Embryonic facial prominence (tissue), 1 donor: ENCODE measurements at regions not wholly inside any gene's neighbourhood (a gene's known extent, or its start where the extent isn't known, plus 50 kb on each side); places are given as distances from the start of the nearest gene placed in this dataset.
"Not testable (repeated sequence)": the region's sequence is repeated elsewhere in the genome, so short reads cannot be mapped to it uniquely, and the experiment has no call there.

Experiments used
- DNase-seq: peaks from one replicate; pipeline ENCODE4 v3.0.0-alpha.2; 2016; ENCODE audit errors: extremely low spot score

DNA sequence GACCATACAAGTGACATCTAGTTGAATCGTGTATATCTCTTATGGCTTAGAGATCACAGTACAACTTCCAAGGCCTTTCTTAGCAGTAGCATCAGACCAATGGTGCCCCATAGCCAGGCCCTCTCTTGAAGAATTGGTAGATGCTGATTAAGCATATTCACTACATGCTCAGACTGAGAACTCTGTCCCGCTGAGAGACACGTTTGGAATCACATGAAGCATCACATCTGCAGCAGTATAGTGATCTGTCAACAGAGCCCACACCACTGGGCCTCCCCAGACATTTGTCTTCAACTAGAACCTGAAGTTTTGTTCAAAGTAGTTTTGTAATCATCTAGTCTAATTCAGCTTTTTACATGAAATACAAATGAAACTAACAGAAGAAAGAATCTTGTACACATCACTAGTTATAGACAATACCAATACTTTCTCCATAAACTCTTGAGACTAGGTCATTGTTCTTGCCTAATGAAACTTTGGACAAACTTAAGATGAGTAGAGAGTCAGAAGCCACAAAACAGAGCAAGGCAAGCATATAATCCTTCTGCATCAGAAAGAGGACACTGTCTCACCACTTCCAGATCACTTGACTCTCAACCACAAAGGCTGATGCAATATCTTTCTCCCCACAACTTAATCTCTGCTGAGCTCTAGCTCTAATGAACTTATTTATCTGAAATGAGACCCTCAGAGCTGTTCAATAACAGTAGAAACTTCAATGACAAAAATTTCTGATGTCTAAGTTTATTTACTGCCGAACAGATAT, 182.7 kb downstream of the TBX18 start:
- DNase-seq = no peak

DNA sequence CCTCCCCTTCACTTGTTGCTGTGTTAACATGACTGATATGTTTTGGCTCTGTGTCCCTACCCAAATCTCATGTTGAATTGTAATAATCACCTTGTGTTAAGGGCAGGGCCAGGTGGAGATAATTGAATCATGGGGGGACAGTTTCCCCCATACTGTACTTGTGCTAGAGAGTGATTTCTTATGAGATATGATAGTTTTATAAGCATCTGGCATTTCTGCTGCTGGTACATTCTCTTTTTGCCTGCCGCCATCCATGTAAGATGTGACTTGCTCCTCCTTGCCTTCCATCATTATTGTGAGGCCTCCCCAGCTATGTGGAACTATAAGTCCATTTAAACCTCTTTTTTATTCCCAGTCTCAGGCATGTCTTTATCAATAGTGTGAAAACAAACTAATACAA, 185.0 kb downstream of the TBX18 start:
- no peak for DNase-seq

DNA sequence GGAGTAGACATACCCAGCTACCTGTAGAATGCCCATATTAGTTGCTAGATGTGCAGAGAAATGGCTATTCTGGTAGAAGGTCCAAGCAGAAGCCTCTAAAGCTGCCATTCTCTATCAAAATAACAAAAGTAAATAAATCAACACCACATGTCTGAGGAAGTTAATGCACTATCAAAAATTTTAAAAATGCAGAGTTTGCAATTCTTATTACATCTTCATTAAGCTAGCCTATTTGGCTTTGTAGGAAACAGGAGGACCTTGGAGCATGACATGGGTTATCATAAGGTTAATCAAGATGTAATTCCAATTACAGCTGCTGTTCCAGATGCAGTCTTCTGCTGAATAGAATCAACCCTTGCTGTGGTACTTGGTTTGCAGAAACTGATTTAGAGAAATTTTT, 188.4 kb downstream of the TBX18 start:
- no peak for DNase-seq

DNA sequence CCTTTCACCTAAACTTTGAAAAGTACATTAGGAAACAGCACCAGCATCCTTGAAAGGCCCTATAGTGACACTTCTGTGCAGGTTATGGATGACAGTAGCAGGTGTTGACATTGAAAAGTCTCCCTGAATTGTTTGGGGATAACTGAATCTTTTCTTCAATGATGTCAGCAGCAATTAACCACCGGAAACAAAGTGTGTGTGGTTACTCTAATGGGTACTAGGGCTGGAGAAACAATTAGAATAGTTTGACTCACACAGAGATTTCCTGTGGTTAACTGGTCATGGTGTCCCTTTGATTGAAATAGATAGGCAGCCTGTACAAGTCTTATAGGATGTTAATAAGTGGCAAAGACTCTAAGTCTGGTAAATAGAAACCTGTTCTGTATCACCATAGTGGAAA, 189.1 kb downstream of the TBX18 start:
- DNase-seq = no peak

DNA sequence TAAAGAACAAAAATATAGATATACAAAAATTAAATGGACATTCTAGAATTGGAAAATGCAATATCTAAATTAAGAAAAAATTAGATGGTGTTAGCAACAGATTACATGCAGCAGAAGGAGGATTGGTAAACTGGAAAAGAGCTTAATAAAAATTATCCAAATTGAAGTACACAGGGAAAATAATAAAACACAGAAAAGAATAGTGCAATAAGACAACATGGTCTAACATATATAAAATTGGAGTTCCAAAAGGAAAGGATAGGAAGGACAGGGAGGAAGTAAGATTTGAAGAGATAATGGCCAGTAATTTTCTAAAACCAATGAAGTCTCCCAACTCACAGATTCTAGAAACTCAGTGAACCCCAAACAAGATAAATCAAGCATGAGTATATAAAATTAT, 194.5 kb downstream of the TBX18 start:
- no peak for DNase-seq

DNA sequence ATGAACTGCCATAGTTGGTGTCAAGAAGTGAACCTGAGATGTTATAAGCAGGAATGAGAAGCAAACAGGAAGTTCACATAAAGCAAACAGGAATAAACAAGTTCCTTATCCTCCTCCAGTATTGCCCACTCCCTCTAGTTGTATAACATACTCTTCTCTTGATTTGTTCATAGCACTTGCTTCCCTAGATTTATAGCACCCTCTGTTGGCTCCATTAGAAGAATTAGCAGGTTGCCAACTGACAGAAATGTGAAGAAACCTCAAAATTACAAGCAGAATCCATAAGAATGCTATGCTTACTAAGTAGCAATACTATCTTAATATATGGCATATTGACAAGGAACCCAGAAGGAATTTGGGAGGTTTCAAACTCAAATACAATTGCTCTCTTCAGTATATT, 195.4 kb downstream of the TBX18 start:
- DNase-seq = no peak

DNA sequence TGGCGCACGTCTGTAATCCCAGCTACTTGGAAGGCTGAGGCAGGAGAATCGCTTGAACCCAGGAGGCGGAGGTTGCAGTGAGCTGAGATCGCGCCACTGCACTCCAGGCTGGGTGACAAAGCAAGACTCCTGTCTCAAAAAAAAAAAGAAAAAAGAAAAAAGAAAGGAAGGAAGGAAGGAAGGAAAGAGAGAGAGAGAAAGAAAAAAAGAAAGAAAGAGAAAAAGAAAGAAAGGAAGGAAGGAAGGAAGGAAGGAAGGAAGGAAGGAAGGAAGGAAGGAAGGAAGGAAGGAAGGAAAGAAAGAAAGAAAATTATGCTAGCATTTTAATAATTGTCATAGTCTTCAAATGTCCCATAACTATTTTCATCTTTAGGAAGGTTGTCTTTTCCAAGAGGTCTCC, 198.7 kb downstream of the TBX18 start:
- DNase-seq = not testable (repeated sequence)

DNA sequence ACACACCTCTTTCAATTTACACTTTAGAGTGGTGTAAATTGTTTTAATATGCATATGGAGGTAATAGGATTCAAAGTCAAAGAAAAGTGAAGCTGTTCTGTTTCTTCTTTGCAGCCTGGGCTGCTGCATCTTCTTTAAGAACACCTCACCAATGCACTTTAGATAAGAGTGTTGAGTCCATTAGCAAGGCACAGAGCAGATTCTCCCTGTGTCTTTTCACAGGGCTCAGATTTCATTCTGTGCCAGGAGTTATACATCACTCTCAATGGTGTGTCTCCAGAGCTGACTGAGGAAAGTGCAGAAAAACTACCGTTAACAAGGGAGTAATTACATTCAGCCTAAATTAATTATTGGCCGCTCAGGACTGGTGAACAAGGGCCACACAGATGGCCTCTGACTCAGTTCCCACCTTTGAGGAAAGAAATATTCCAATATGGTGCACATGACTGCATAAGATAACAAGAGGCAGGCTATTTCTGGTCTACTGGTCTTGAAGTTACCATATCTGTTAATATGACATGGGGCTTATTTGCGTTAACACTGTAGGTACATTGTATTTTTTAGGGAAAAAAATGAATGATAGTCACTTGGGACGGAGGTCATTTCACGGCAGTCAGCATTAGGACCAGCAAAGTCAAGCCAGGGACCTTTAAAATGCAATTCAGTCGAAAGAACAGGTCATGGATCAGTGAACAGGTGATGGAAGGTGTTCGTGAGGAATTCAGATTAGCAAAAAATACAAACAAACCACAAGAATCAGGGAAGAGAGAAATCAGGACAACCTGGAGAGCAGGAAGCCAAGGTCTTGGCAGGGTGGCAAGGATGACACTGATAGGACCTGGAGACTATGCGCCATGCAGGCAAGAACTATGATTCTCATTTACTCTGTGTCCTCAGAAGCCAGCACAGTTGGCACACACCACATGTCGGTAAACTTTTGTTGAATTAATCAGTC, 203.7 kb downstream of the TBX18 start:
- no peak for DNase-seq

DNA sequence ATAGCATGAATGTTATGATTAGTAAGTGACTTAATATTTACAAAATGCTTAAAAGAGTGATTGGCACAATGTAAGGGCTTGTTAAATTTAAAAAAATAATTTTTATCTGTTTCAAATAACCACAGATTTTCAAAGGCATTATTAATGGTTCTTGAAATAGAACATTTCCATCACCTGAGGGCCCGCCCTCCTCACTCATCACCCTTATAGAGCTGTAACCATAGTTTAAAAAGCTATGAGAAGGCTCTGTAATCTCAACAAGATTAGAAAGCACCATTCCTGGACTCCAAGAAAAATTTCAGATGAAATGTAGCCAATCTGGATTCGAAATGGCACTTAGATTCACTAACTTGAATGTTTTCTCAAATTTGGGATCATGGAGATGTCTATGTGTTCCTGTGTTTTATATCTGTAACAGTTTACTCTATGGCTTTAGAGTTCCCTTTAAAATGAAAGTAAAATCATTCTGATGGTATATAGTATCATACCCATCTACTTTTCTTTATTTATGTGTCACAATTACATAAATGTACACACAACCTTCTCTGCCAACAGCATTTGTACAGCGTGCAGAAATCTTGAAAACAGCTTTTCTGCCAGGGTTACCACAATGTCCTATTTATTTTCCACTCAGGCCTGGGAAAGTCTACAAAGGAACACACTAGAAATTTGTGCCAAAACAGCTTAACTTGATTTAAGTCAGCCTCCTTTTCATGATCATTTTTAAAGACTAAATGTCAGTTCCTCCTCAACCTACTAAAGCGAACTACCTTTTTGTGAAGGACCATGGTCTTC, 207.7 kb downstream of the TBX18 start:
- no peak for DNase-seq

DNA sequence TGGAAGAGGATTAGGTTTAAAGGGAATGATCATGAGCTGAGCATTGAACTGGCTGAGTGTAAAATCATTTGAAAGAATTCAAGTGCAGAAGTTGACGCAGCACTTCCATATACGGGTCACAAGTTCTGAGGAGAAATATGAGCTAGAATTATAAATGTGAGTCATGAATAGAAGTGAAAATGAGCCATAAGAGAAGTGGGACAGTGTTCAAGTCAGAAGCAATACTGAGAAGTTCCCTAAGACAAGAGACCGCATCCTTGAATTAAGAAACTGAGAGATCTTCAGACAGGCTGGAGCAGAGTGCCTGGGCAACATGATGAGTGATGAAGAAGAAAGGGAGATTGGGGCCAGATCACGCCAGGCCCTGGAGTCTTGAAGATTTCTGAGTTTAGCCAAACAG, 209.7 kb downstream of the TBX18 start:
- no peak for DNase-seq

DNA sequence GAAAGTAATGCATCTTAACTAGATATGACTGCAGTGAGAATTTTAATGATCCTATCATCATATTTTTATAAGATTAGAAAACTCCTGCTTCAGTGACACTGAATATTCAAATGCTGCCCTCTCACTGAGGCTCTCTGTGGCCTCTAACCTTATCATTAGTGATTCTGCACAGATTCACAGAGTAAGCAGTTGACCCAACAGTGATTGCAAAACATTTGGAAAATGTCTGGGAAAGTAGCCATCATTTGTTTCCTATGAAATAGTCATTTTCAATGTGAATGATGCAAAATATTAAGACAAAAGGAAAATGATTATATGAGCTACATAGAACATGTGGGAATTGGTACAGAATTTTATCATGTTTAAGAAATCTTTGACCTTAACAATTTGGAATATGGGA, 210.3 kb downstream of the TBX18 start:
- no peak for DNase-seq

DNA sequence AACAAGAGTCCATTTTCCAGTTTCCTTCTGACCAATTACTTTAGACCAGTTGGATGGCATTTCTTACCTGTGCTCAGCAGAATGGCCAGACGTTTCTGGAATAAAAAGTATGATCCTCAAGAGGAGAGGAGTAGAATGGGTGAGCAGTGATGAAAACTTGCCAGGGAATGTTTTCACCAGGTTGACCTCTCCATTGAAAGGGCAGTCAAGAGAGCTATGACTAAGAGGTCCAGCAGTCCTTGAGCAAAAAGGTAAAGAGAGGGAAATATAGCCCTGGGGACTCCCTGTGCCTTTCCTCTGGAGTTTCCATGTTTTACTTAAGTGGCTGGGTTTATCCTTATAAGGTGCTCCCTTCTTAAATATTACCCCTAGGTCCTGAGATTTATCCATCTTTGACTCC, 210.9 kb downstream of the TBX18 start:
- no peak for DNase-seq

DNA sequence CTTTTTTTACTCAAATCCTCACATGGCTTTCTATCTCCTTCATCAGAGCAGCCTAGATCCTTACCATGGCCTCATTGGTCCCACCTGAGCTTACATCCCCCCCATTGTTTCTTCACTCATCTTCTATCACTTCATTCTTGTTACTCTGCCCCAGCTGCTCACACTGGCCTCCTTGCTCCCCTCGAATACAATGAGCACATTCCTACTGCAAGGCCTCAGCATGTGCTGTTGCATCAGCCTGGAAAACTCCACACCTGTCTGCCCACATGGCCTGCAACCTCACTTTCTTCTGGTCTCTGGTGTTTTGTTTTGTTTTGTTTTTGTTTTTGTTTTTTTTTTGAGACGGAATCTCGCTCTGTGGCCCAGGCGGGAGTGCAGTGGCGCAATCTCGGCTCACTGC, 212.6 kb downstream of the TBX18 start:
- no peak for DNase-seq

DNA sequence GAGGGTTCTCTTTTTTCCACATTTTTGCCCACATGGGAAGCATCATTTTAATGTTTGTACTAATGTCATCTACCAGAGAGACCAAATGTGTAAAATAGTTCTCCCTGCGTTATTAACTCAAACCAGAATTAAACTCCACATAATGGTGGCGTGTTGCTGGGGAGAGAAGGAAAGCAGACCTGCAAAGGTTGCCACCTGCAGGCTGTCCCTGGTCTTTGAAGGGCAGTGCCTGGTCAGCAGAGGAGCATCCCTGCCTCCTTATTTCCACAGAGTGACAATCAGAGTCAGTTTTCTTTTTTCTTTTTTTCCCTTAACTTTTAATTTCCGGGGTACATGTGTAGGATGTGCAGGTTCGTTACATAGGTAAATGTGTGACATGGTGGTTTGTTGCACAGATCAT, 214.5 kb downstream of the TBX18 start:
- no peak for DNase-seq

DNA sequence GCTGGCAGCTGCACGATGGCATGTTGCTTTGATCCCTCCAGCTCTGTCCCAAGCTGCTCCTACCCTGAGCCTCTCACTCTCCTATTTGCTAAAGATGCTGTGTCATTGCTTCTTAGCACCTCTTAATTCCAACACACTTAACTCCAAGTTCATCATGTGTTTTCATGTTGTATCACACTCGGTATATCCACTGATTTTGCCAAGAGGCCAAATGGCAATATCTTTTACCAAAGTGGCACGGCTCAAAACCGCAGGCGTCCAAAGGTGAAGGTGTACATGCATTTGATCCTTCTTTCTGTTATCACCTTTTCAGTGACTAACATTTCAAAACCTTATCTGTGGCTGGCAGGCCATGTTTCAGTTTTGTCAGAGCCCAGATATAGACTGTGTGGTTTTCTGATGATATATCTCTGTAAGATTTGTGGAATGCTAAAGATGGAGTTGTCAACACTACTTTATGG, 217.0 kb downstream of the TBX18 start:
- no peak for DNase-seq

DNA sequence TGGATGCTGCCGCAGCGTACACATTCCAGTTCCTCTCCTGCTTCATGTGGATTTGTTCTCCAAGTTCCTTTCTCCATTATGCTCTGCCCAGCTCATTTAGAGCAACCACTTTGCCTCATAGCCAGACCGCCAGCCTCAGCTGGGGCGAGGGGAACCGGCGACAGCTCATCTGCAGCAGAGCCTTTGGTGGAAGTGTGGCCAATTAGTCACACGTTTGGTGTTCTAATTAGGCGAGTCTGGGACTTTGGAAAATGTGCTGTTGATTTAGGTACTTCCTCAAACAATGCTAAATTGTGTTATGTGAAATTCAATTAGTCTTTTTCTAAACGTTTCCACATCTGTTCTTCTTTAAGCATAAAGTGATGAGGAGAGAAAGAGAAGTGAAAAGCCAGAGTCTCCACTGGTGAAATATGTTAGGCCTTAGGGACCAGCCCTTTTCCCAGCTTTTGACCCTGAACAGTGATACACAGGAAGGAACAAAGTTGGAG, 217.9 kb downstream of the TBX18 start:
- DNase-seq = no peak

DNA sequence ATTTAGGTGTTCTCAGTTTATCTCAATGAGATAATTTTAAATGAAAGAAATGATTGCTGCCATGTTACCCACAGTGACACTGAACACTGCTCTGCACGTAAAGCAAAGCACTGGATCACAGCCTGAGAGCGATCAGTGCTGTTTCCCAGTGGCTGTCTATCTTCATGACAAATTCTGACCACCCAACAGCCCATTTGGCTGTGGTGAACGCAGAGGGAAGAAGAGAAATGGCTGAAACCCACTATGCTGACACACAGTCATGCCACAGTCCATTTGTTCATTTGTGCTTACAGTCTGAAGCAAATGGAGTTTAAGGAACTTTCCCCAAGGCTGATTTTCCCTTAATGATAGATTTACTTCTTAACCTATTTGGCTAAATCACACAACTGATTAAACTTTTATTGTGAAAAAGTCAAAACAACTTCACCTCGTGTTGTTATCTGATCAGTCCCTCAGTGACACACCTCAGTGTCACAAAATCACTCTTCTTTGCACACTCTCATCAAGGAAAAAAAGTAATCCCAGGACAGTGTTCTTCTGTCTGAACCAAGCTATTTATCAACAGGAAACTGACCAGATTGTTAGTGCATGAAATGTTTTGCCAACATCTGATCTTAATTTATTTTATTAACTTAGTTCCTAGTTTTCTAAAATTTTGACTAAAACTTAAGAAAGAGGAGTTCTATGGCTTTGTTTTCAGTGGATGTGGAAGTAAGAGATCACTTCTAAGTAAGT, 225.1 kb downstream of the TBX18 start:
- no peak for DNase-seq

DNA sequence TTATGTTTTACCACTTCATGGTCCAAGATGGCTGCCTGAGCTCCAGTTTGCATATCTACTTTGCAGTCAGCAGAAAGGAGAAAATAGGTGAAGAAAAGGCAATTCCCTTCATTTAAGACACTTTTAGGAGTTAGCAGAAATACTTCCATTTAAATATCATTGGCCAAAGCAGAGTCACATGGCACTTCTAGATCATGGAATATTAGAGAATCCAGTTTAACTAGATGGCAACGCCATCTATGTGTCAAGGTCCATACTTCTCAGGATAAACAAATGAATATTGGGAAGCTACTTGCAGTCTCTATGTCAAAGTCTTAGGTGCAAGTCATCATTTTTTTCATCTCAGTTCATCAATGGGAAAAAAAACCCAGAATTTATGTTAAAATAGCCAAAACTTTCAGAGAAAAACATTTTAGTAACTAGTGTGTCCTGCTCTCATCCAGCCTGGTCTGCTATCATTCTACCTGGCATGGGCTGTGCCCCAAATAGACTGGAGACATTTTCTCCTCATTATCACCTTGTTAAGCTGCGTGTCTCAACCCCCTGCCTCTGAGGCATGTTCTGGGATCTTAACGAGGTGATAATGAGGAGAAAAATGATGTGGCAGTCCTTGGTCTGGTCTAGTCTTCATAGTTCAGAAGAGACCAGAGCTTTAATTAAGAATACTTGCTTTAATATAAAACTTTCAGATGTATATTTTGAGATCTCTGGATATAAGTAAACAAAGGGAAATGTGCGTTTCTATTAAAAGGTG, 227.3 kb downstream of the TBX18 start:
- DNase-seq = no peak

DNA sequence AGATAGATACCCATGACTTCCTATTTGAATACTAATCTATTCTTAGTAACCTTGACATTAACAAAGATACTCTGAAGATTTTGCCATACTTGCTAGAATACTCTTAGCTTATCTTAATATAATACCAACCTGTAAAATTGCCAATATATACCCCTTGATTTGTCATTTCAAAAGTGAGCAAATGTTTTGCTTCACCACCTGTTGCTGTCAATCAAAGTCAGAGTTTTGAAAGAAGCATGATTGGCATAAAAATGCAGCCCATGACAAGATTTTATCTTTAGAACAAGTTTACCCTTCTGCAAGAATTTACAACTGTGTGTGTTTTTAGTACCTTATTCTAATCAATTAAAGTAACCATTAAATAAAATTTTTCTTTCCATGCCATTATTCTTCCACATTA, 236.2 kb downstream of the TBX18 start:
- DNase-seq = no peak

DNA sequence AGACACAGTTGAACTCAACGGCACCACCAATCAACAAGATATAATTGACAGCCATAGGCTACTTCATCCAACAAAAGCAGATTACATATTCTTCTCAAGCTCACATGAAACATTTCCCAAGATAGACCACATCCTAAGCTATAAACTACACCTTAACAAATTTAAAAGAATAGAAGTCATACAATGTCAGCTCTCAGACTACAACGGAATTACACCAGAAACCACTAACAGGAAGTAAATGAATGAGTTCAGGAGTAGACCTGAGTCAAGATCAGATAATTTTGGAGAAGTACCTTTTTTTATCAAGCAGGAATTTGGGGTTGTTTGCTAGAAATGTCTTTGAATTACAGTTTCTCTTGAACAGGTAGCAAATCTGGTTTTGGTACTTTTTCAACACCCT, 237.8 kb downstream of the TBX18 start:
- DNase-seq = no peak

DNA sequence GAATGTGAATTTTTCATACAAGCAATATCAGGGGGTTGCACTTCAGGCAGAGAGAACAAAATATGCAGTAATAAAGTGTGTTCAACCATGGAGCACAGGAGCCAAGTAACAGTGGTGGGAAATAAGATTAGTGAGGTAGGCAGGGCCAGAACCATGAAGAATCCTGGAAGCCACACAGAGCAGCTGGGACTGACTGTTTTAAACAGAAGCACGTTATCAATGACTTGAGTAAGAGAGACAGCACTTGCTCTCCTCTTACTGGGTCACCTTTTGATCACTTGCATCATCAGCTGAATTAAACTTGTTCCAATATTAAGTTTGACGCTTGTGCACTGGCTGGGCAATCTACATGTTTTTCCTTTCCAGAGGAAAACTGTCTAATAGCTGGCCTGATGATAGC, 238.5 kb downstream of the TBX18 start:
- DNase-seq = no peak
